ENCODE measurements at regions not wholly inside any gene's neighbourhood (a gene's known extent, or its start where the extent isn't known, plus 50 kb on each side); places are given as distances from the start of the nearest gene placed in this dataset.

DNA sequence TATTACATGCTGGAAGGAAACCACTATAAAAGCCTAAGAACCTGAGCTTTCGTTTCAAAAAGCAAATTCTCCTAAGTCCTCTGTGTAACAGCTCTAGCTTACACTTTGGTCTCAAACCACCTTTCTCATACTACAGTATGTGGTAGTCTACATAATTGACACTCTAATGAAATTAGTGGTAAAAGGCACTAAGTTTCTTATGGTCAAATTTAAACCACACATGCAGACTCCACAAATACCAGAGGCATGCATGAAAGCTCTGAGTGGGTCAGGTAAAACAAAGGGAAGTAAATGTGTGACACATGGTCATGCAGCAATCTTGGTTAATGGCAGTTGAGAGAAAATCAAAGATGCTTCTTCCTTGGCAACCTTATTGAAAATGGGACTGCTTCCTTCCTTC, 187.8 kb downstream of the CCNG2 start:
- TF ChIP-seq, protein P1, sequence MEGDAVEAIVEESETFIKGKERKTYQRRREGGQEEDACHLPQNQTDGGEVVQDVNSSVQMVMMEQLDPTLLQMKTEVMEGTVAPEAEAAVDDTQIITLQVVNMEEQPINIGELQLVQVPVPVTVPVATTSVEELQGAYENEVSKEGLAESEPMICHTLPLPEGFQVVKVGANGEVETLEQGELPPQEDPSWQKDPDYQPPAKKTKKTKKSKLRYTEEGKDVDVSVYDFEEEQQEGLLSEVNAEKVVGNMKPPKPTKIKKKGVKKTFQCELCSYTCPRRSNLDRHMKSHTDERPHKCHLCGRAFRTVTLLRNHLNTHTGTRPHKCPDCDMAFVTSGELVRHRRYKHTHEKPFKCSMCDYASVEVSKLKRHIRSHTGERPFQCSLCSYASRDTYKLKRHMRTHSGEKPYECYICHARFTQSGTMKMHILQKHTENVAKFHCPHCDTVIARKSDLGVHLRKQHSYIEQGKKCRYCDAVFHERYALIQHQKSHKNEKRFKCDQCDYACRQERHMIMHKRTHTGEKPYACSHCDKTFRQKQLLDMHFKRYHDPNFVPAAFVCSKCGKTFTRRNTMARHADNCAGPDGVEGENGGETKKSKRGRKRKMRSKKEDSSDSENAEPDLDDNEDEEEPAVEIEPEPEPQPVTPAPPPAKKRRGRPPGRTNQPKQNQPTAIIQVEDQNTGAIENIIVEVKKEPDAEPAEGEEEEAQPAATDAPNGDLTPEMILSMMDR (IDR thresholded peaks at IDR 0.05 in 2 of 3, conservative IDR thresholded peaks at IDR 0.05 in 1 of 3; ENCODE audit: control insufficient read depth in 2 of 3, extremely low read depth in 1 of 3, insufficient read depth in 1 of 3, low read depth in 3 of 3, low read length in 3 of 3) = no peak
- TF ChIP-seq, protein P2, sequence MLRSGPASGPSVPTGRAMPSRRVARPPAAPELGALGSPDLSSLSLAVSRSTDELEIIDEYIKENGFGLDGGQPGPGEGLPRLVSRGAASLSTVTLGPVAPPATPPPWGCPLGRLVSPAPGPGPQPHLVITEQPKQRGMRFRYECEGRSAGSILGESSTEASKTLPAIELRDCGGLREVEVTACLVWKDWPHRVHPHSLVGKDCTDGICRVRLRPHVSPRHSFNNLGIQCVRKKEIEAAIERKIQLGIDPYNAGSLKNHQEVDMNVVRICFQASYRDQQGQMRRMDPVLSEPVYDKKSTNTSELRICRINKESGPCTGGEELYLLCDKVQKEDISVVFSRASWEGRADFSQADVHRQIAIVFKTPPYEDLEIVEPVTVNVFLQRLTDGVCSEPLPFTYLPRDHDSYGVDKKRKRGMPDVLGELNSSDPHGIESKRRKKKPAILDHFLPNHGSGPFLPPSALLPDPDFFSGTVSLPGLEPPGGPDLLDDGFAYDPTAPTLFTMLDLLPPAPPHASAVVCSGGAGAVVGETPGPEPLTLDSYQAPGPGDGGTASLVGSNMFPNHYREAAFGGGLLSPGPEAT (IDR thresholded peaks at IDR 0.05; ENCODE audit: low read depth) = no peak
- TF ChIP-seq RFX5 (IDR thresholded peaks at IDR 0.05; ENCODE audit: low read depth, low read length) = no peak
- TF ChIP-seq, protein P3, sequence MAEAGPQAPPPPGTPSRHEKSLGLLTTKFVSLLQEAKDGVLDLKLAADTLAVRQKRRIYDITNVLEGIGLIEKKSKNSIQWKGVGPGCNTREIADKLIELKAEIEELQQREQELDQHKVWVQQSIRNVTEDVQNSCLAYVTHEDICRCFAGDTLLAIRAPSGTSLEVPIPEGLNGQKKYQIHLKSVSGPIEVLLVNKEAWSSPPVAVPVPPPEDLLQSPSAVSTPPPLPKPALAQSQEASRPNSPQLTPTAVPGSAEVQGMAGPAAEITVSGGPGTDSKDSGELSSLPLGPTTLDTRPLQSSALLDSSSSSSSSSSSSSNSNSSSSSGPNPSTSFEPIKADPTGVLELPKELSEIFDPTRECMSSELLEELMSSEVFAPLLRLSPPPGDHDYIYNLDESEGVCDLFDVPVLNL (IDR thresholded peaks at IDR 0.05; ENCODE audit: low read depth, low read length) = no peak

Data from GM12878 (cell line).